ENCODE measurements at regions not wholly inside any gene's neighbourhood (a gene's known extent, or its start where the extent isn't known, plus 50 kb on each side); places are given as distances from the start of the nearest gene placed in this dataset.

DNA sequence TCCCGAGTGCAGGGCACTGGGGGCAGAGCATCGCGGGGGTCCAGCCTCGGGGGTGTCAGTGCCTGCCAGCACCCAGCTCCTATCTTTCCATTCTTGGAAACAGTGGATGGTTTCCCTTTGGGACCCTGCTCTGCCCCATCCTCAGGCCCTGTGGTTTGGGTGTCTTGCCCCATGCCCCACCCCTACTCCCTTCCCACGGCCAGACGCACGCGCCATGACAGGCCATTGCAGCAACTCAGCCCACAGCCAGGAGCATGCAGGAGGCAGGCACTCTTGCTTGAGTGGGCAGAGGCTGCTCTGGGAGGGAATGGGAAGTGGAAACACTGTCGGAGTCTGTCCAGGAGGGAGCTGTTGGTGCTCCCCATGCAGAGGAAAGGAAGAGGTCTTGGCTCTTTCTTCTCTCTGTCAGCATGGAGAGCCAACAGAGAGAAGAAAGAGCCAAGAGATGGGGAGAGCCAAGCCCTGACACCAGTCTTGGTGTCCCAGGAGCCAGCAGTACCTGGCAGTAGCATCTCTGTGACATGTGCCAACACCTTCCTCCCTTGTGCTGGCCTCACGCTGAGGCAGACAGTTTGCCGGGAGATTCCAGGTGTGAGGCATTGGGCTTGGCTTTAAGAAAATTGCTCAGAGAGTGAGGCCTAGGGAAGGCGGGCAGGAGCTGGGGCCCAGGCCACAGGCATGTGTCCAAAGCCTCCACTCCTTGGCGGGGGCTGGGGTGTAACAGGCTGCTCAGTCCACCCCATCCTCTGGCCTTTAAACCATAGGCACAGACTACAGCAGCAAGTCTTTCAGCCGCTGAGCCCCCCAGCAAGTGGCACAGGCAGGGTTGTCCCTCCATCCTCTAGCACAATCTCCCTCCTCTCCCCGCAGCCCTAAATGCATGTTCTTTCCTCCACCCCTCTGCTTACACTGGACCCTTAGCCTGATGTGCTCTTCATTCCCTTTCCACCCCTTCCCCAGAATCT is 86.7 kb upstream of the UQCRFS1 start:
- Histone ChIP-seq H3K27ac (no peak overlapping the region), H3K4me3 (no peak overlapping the region), H3K27me3 (no peaks in the 10 kb centered on the region), H3K4me1 (no peaks in the 10 kb centered on the region), H3K36me3 (no peaks in the 10 kb centered on the region), H3K9me3 (no peaks in the 10 kb centered on the region)
- DNase-seq (ENCODE audit: extremely low spot score in 2 of 2), result no peak
- intact Hi-C loops (cut with DNase I), result no loop called here
- TF ChIP-seq POLR2A (IDR thresholded peaks at IDR 0.05), result no peak
- TF ChIP-seq POLR2AphosphoS5 (IDR thresholded peaks at IDR 0.05; ENCODE audit: insufficient read depth in 1 of 2, low read depth in 1 of 2), result no peak
- TF ChIP-seq, protein P1, sequence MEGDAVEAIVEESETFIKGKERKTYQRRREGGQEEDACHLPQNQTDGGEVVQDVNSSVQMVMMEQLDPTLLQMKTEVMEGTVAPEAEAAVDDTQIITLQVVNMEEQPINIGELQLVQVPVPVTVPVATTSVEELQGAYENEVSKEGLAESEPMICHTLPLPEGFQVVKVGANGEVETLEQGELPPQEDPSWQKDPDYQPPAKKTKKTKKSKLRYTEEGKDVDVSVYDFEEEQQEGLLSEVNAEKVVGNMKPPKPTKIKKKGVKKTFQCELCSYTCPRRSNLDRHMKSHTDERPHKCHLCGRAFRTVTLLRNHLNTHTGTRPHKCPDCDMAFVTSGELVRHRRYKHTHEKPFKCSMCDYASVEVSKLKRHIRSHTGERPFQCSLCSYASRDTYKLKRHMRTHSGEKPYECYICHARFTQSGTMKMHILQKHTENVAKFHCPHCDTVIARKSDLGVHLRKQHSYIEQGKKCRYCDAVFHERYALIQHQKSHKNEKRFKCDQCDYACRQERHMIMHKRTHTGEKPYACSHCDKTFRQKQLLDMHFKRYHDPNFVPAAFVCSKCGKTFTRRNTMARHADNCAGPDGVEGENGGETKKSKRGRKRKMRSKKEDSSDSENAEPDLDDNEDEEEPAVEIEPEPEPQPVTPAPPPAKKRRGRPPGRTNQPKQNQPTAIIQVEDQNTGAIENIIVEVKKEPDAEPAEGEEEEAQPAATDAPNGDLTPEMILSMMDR (IDR thresholded peaks at IDR 0.05), result no peak

DNA sequence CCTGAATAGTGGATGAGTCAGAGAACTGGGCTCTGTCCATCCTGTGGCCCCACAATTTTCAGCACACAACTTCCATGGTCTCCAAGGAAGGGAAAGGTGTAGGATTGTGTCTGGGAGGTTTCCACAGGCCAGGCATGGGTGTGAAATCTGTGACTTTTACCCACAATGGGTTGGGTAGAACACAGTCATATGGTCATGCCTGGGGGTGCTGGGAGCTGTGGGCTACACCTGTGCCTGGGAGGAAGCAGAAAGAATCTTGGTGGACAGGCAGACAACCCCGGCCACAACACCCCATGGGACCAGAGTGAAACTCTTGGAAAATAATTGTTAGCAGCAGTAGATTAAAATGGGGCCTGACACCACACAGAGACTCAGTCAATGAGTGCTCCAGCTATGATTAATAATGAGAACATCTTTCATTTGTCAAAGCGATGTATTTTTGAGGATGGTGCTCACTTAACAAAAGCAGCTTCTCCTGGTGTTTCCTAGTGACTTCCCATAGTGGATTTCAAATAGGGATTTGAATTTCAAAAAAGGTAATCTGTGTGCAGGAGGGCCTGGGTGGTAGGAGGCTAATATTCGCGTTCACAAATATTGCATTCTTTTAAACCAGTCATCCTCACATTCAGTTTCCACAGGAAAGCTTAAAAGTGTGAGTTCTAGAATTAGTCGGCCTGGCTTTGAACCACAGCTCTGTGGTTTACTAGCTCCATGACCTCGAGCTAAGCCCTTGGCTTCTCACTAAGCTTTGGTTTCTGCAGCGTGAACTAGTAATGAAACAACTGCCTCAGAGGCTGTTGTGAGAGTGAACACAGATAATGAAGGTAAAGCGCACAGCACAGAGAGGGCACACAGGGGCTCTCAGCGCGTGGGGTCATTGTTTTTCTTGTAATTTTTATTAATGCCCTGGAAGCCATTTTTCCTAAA is 89.3 kb upstream of the UQCRFS1 start:
- Histone ChIP-seq H3K4me1 (no peaks in the 10 kb centered on the region), H3K27me3 (no peaks in the 10 kb centered on the region), H3K4me3 (no peak overlapping the region), H3K27ac (no peak overlapping the region), H3K9me3 (no peaks in the 10 kb centered on the region), H3K36me3 (no peaks in the 10 kb centered on the region)
- DNase-seq (ENCODE audit: extremely low spot score in 2 of 2), result no peak
- TF ChIP-seq, protein P1 (IDR thresholded peaks at IDR 0.05), result no peak
- TF ChIP-seq POLR2A (IDR thresholded peaks at IDR 0.05) (no peak), POLR2AphosphoS5 (IDR thresholded peaks at IDR 0.05; ENCODE audit: insufficient read depth in 1 of 2, low read depth in 1 of 2) (no peak)
- intact Hi-C loops (cut with DNase I), result no loop called here

DNA sequence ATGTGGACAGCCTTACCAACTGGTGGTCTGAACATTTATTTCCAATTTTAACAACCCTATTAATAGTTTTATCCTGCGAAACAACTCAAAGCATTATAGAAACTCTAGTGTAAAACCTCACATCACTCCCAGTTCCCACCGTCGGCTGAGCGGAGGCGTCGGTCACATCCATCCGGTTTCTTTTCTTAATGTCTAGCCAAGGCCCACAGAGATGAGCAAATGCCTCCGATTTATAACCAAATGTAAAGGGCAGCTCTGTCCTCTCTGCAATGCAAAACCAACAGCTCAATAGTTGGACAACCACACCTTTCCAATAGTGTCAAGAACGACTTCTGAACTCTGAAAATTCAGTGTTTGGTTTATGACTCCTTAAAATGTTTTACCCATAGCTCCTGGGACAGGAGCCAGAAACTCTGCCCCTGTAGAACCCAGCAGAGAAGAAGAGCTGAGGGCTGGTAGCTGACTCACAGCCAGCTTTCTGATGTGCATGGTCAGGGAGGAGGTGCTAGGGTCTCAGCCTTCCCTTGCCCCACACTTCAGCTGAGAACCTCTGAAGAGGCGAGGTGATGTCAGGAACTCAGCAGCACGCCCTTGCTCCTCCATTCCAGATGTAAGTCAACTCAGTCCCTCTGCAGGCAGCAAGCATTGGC is 90.2 kb upstream of the UQCRFS1 start:
- H3K27me3 ChIP-seq, result no peaks in the 10 kb centered on the region
- H3K4me1 ChIP-seq, result no peaks in the 10 kb centered on the region
- intact Hi-C loops (cut with DNase I), result no loop called here
- no peaks in the 10 kb centered on the region for H3K9me3 ChIP-seq
- H3K4me3 ChIP-seq, result no peak overlapping the region
- H3K27ac ChIP-seq, result no peak overlapping the region
- no peak for TF ChIP-seq POLR2A (IDR thresholded peaks at IDR 0.05)
- no peak for TF ChIP-seq POLR2AphosphoS5 (IDR thresholded peaks at IDR 0.05; ENCODE audit: insufficient read depth in 1 of 2, low read depth in 1 of 2)
- TF ChIP-seq, protein P1 (IDR thresholded peaks at IDR 0.05), result no peak
- no peak for DNase-seq (ENCODE audit: extremely low spot score in 2 of 2)
- H3K36me3 ChIP-seq, result no peaks in the 10 kb centered on the region

DNA sequence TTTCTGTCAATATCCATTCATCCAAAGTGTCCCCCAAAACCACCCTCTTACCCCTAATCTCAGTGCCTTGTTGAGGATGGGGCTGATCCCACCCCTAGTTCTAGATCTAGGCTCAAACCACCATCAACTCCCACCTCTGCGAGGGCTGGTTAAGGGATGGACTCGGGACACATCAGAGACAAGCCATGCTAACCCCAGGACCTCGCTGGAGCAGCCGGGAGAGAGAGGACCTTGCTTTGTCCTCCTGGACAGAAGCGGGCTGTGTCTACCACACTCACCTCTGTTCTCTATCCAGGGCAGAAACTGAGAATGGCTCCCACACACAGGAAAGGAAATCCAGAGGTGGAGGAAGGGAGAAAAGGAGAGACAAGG is 90.8 kb upstream of the UQCRFS1 start:
- no peaks in the 10 kb centered on the region for H3K4me1 ChIP-seq
- H3K4me3 ChIP-seq, result no peak overlapping the region
- H3K36me3 ChIP-seq, result no peaks in the 10 kb centered on the region
- no peak for DNase-seq (ENCODE audit: extremely low spot score in 2 of 2)
- no peaks in the 10 kb centered on the region for H3K27me3 ChIP-seq
- no peaks in the 10 kb centered on the region for H3K9me3 ChIP-seq
- TF ChIP-seq POLR2AphosphoS5 (IDR thresholded peaks at IDR 0.05; ENCODE audit: insufficient read depth in 1 of 2, low read depth in 1 of 2) (no peak), POLR2A (IDR thresholded peaks at IDR 0.05) (no peak)
- TF ChIP-seq, protein P1 (IDR thresholded peaks at IDR 0.05), result no peak
- intact Hi-C loops (cut with DNase I), result no loop called here
- no peak overlapping the region for H3K27ac ChIP-seq
